CD14-positive monocyte (primary cell): ENCODE measurements at regions not wholly inside any gene's neighbourhood (a gene's known extent, or its start where the extent isn't known, plus 50 kb on each side); places are given as distances from the start of the nearest gene placed in this dataset.

Source experiments
- DNase-seq, 3 donors: peaks; one replicate each; pipeline ENCODE4 v3.0.0-alpha.2; 2011 to 2022
- H2AFZ ChIP-seq: 2 replicates; pipeline ENCODE4 v1.6.0; 2012; ENCODE audit warnings: mild to moderate bottlenecking, low read depth, low read length, inconsistent platforms; ENCODE audit not compliant: insufficient read depth, poor library complexity, severe bottlenecking
- H3K27ac ChIP-seq, 2 donors: 1 replicate in 1 of 2; 2 replicates in 1 of 2; pipeline ENCODE4 v1.5.1; 2012 to 2013; ENCODE audit warnings: low read length in 2 of 2, control low read depth in 1 of 2, inconsistent platforms in 1 of 2, low read depth in 1 of 2, mild to moderate bottlenecking in 1 of 2
- H3K27me3 ChIP-seq, 2 donors: one replicate each; pipeline versions ENCODE4 v1.6.0 to v1.6.1; 2011 to 2013; ENCODE audit warnings: low read length in 2 of 2; ENCODE audit not compliant: control insufficient read depth in 2 of 2, insufficient read depth in 2 of 2
- H3K36me3 ChIP-seq, 2 donors: replicated peaks in 1 of 2; 1 replicate in 1 of 2; 2 replicates in 1 of 2; pipeline versions ENCODE4 v1.5.1 to v1.6.1; 2012 to 2013; ENCODE audit warnings: low read length in 2 of 2, control low read depth in 1 of 2, inconsistent platforms in 1 of 2, mild to moderate bottlenecking in 1 of 2; ENCODE audit not compliant: insufficient read depth in 2 of 2, control insufficient read depth in 1 of 2
- H3K4me1 ChIP-seq, 2 donors: 1 replicate in 1 of 2; 2 replicates in 1 of 2; pipeline versions ENCODE4 v1.5.1 to v1.6.1; 2012 to 2013; ENCODE audit warnings: low read length in 2 of 2, control low read depth in 1 of 2, inconsistent platforms in 1 of 2, mild to moderate bottlenecking in 1 of 2, moderate library complexity in 1 of 2; ENCODE audit not compliant: insufficient read depth in 2 of 2, control insufficient read depth in 1 of 2
- H3K4me2 ChIP-seq: replicated peaks from 2 replicates; pipeline ENCODE3; 2012; ENCODE audit warnings: low read length, moderate library complexity, mild to moderate bottlenecking; ENCODE audit not compliant: poor library complexity, severe bottlenecking; ENCODE audit errors: extremely low read depth
- H3K4me3 ChIP-seq, 3 experiments: fragments of 200-600 bp in 1 of 3; sonication (generic) in 1 of 3; replicated peaks in 1 of 3; 1 replicate in 2 of 3; 2 replicates in 1 of 3; pipeline ENCODE4 v1.5.1; 2011 to 2013; ENCODE audit warnings: low read length in 3 of 3, mild to moderate bottlenecking in 3 of 3, control low read depth in 2 of 3, low read depth in 2 of 3, inconsistent platforms in 1 of 3, moderate library complexity in 1 of 3
- H3K79me2 ChIP-seq: 2 replicates; pipeline ENCODE4 v1.6.0; 2012; ENCODE audit warnings: mild to moderate bottlenecking, control low read depth, inconsistent platforms, low read length, moderate library complexity; ENCODE audit not compliant: insufficient read depth
- H3K9ac ChIP-seq: 2 replicates; pipeline ENCODE4 v1.6.0; 2017; ENCODE audit warnings: low read length, mild to moderate bottlenecking; ENCODE audit not compliant: insufficient read depth, poor library complexity, severe bottlenecking
- H3K9me3 ChIP-seq, 2 donors: replicated peaks in 1 of 2; 1 replicate in 1 of 2; 2 replicates in 1 of 2; pipeline versions ENCODE4 v1.5.1 to v1.6.1; 2012 to 2013; ENCODE audit warnings: low read length in 2 of 2, control low read depth in 1 of 2; ENCODE audit not compliant: control insufficient read depth in 1 of 2, insufficient read depth in 1 of 2
- H4K20me1 ChIP-seq: 2 replicates; pipeline ENCODE4 v1.6.0; 2012; ENCODE audit warnings: mild to moderate bottlenecking, low read length, control low read depth, moderate library complexity; ENCODE audit not compliant: insufficient read depth
- H3K27ac Mint-ChIP-seq, 7 donors: one replicate each; pipeline ENCODE4 v1.8.0; 2020; ENCODE audit warnings: mild to moderate bottlenecking in 7 of 7, mixed read lengths in 7 of 7, moderate library complexity in 6 of 7, inconsistent platforms in 2 of 7
- H3K27me3 Mint-ChIP-seq, 3 donors: one replicate each; pipeline ENCODE4 v1.8.0; 2021 to 2022; ENCODE audit warnings: low read depth in 3 of 3, mild to moderate bottlenecking in 3 of 3, mixed read lengths in 3 of 3, moderate library complexity in 3 of 3, inconsistent platforms in 1 of 3
- H3K36me3 Mint-ChIP-seq, 2 donors: one replicate each; pipeline ENCODE4 v1.8.0; 2020; ENCODE audit warnings: mixed read lengths in 2 of 2, inconsistent platforms in 1 of 2, mild to moderate bottlenecking in 1 of 2
- H3K4me1 Mint-ChIP-seq: one replicate; pipeline ENCODE4 v1.8.0; 2020; ENCODE audit warnings: mild to moderate bottlenecking, mixed read lengths
- H3K4me3 Mint-ChIP-seq, 2 donors: one replicate each; pipeline ENCODE4 v1.8.0; 2020; ENCODE audit warnings: mild to moderate bottlenecking in 2 of 2, mixed read lengths in 2 of 2, moderate library complexity in 1 of 2
- H3K9me3 Mint-ChIP-seq, 7 donors: one replicate each; pipeline ENCODE4 v1.8.0; 2020 to 2022; ENCODE audit warnings: mixed read lengths in 7 of 7, mild to moderate bottlenecking in 6 of 7, moderate library complexity in 6 of 7, inconsistent platforms in 2 of 7
- CTCF ChIP-seq: fragments of 200-600 bp; IDR thresholded peaks from one replicate; pipeline ENCODE4 v1.8.0; 2022; ENCODE audit warnings: antibody characterized with exemption, mild to moderate bottlenecking
- WGBS: methylation state at CpG from one replicate; pipeline ENCODE4 v1.1.5; 2013; ENCODE audit warnings: missing lambda C conversion rate; ENCODE audit not compliant: insufficient coverage; 5-methylcytosine and 5-hydroxymethylcytosine counted together
- intact Hi-C, 2 donors: fragments of 100-400 bp; cut with micrococcal nuclease; formaldehyde crosslinking; loops; one replicate each; pipeline versions ENCODE4 v1.15.0 to v1.15.1; 2023

- TF ChIP-seq CTCF, result no peak
- no peak overlapping the region for H3K4me2 ChIP-seq
- Mint-ChIP-seq H3K4me3 (no peak overlapping the region), H3K9me3 (peaks cover 0 to 14% (median 2%) of the 10 kb centered on the region in 7 donors), H3K27me3 (peaks cover 0 to 2% (median 0%) of the 10 kb centered on the region in 3 donors), H3K27ac (no peak overlapping the region), H3K36me3 (no peaks in the 10 kb centered on the region), H3K4me1 (no peaks in the 10 kb centered on the region)
- no peak overlapping the region for H3K27ac ChIP-seq
- H2AFZ ChIP-seq, result no peak overlapping the region
- no peaks in the 10 kb centered on the region for H3K27me3 ChIP-seq
- peaks cover 0 to 6% of the 10 kb centered on the region in 2 donors for H3K9me3 ChIP-seq
- no peaks in the 10 kb centered on the region for H4K20me1 ChIP-seq
- no peaks in the 10 kb centered on the region for H3K4me1 ChIP-seq
- no peaks in the 10 kb centered on the region for H3K36me3 ChIP-seq
- DNase-seq, result no peak
- H3K9ac ChIP-seq, result no peak overlapping the region
- H3K79me2 ChIP-seq, result no peaks in the 10 kb centered on the region
- no CpG with 5 or more reads among the region's 1 CpG for WGBS
- no peak overlapping the region for H3K4me3 ChIP-seq
- intact Hi-C loops, result no loop called here
Measured at GRCh38 chr2:180254872-180255271, 247.8 kb upstream of the CWC22 start.

- WGBS, result no CpG with 5 or more reads among the region's 2 CpGs
- no peak overlapping the region for H3K27ac Mint-ChIP-seq
- H3K36me3 ChIP-seq, result no peaks in the 10 kb centered on the region
Measured at GRCh38 chr2:180247658-180248057, 240.6 kb upstream of the CWC22 start.

More at GRCh38 chr2:180247658-180248057, 240.6 kb upstream of the CWC22 start:
- Histone ChIP-seq H3K27me3 (no peaks in the 10 kb centered on the region), H3K9ac (no peak overlapping the region), H3K4me2 (no peak overlapping the region), H4K20me1 (no peaks in the 10 kb centered on the region), H3K27ac (no peak overlapping the region), H2AFZ (no peak overlapping the region), H3K4me1 (no peaks in the 10 kb centered on the region), H3K4me3 (no peak overlapping the region), H3K9me3 (no peaks in the 10 kb centered on the region), H3K79me2 (no peaks in the 10 kb centered on the region)
- H3K9me3 Mint-ChIP-seq, result peaks cover 0 to 11% (median 2%) of the 10 kb centered on the region in 7 donors
- H3K36me3 Mint-ChIP-seq, result no peaks in the 10 kb centered on the region
- no peaks in the 10 kb centered on the region for H3K27me3 Mint-ChIP-seq
- TF ChIP-seq CTCF, result no peak
- intact Hi-C loops, result no loop called here
- H3K4me1 Mint-ChIP-seq, result no peaks in the 10 kb centered on the region
- H3K4me3 Mint-ChIP-seq, result no peak overlapping the region
- no peak for DNase-seq
